Mesenchymal stem cell (in vitro differentiated cells and primary cell): ENCODE measurements at regions not wholly inside any gene's neighbourhood (a gene's known extent, or its start where the extent isn't known, plus 50 kb on each side); places are given as distances from the start of the nearest gene placed in this dataset.

Experiments
- DNase-seq: peaks from one replicate; pipeline ENCODE4 v3.0.0-alpha.2; 2013
- H2AFZ ChIP-seq: one replicate; pipeline ENCODE4 v1.6.1; 2013; ENCODE audit warnings: low read depth, mild to moderate bottlenecking, control low read depth, inconsistent platforms, low read length, moderate library complexity
- H2AK5ac ChIP-seq: 2 replicates; pipeline ENCODE4 v1.6.1; 2013; ENCODE audit warnings: low read length, moderate library complexity, mild to moderate bottlenecking, inconsistent platforms; ENCODE audit not compliant: severe bottlenecking
- H2BK120ac ChIP-seq: one replicate; pipeline ENCODE4 v1.6.1; 2013; ENCODE audit warnings: low read depth, mild to moderate bottlenecking, inconsistent platforms, low read length, moderate library complexity
- H2BK12ac ChIP-seq, 2 experiments: one replicate each; pipeline ENCODE4 v1.6.1; 2013; ENCODE audit warnings: inconsistent platforms in 2 of 2, low read length in 2 of 2, mild to moderate bottlenecking in 2 of 2, moderate library complexity in 2 of 2, control low read depth in 1 of 2
- H2BK15ac ChIP-seq: one replicate; pipeline ENCODE4 v1.6.1; 2013; ENCODE audit warnings: mild to moderate bottlenecking, low read depth, inconsistent platforms; ENCODE audit not compliant: poor library complexity, severe bottlenecking
- H2BK5ac ChIP-seq: 2 replicates; pipeline ENCODE4 v1.6.1; 2013; ENCODE audit warnings: low read depth, mild to moderate bottlenecking, low read length, control low read depth, inconsistent platforms; ENCODE audit not compliant: poor library complexity, severe bottlenecking
- H3K14ac ChIP-seq, 2 experiments: one replicate each; pipeline ENCODE4 v1.6.1; 2013; ENCODE audit warnings: inconsistent platforms in 2 of 2, low read length in 2 of 2, control low read depth in 1 of 2, mild to moderate bottlenecking in 1 of 2, moderate library complexity in 1 of 2
- H3K18ac ChIP-seq, 2 experiments: one replicate each; pipeline ENCODE4 v1.6.1; 2013; ENCODE audit warnings: inconsistent platforms in 2 of 2, low read length in 2 of 2, control low read depth in 1 of 2, low read depth in 1 of 2, mild to moderate bottlenecking in 1 of 2
- H3K23ac ChIP-seq, 2 experiments: one replicate each; pipeline ENCODE4 v1.6.1; 2013; ENCODE audit warnings: inconsistent platforms in 2 of 2, low read length in 2 of 2, mild to moderate bottlenecking in 2 of 2, moderate library complexity in 2 of 2, control low read depth in 1 of 2
- H3K27ac ChIP-seq: 2 replicates; pipeline ENCODE4 v1.5.1; 2013; ENCODE audit warnings: mild to moderate bottlenecking, moderate library complexity, low read length, control low read depth, inconsistent platforms; ENCODE audit not compliant: poor library complexity, severe bottlenecking
- H3K27me3 ChIP-seq, 2 experiments: 2 replicates each; pipeline versions ENCODE4 v1.6.1 to v1.7.0; 2013; ENCODE audit warnings: low read length in 2 of 2, mild to moderate bottlenecking in 2 of 2, moderate library complexity in 2 of 2, control low read depth in 1 of 2, inconsistent platforms in 1 of 2; ENCODE audit not compliant: control insufficient read depth in 1 of 2, insufficient read depth in 1 of 2
- H3K36me3 ChIP-seq, 2 experiments: 2 replicates each; pipeline versions ENCODE4 v1.6.1 to v1.7.0; 2013; ENCODE audit warnings: low read length in 2 of 2, control low read depth in 1 of 2, inconsistent platforms in 1 of 2, low read depth in 1 of 2, mild to moderate bottlenecking in 1 of 2; ENCODE audit not compliant: insufficient read depth in 2 of 2, control insufficient read depth in 1 of 2
- H3K4ac ChIP-seq, 2 experiments: one replicate each; pipeline ENCODE4 v1.6.1; 2013; ENCODE audit warnings: inconsistent platforms in 2 of 2, low read length in 2 of 2, mild to moderate bottlenecking in 2 of 2, moderate library complexity in 2 of 2, control low read depth in 1 of 2, low read depth in 1 of 2
- H3K4me1 ChIP-seq: 2 replicates; pipeline ENCODE4 v1.6.1; 2013; ENCODE audit warnings: low read depth, low read length, control low read depth; ENCODE audit not compliant: control insufficient read depth, insufficient read depth
- H3K4me2 ChIP-seq: 2 replicates; pipeline ENCODE4 v1.6.1; 2013; ENCODE audit warnings: low read length, mild to moderate bottlenecking, inconsistent platforms; ENCODE audit not compliant: poor library complexity, severe bottlenecking
- H3K4me3 ChIP-seq, 2 experiments: 2 replicates each; pipeline versions ENCODE4 v1.5.1 to v1.7.0; 2013; ENCODE audit warnings: low read length in 2 of 2, mild to moderate bottlenecking in 2 of 2, control low read depth in 1 of 2, low read depth in 1 of 2; ENCODE audit not compliant: insufficient read depth in 1 of 2
- H3K79me1 ChIP-seq: replicated peaks from 2 replicates; pipeline ENCODE4 v1.6.1; 2013; ENCODE audit warnings: mild to moderate bottlenecking, control low read depth, low read length, inconsistent platforms; ENCODE audit not compliant: poor library complexity, severe bottlenecking
- H3K9ac ChIP-seq: 2 replicates; pipeline ENCODE4 v1.7.0; 2013; ENCODE audit warnings: mild to moderate bottlenecking, low read length, moderate library complexity
- H3K9me3 ChIP-seq: 2 replicates; pipeline ENCODE4 v1.7.0; 2013; ENCODE audit warnings: mild to moderate bottlenecking, low read length; ENCODE audit not compliant: control insufficient read depth
- H4K8ac ChIP-seq: one replicate; pipeline ENCODE4 v1.6.1; 2013; ENCODE audit warnings: inconsistent platforms, mild to moderate bottlenecking, low read length, moderate library complexity
- H4K91ac ChIP-seq: one replicate; pipeline ENCODE4 v1.6.1; 2013; ENCODE audit warnings: mild to moderate bottlenecking, low read length, inconsistent platforms
- WGBS: methylation state at CpG from one replicate; pipeline ENCODE4 v1.1.7; 2013; ENCODE audit warnings: mixed read lengths; 5-methylcytosine and 5-hydroxymethylcytosine counted together

GRCh38 chr6:27838058-27838944 is 73.9 kb downstream of the OR2B2 start:
- DNase-seq: peak; percentile 100
- WGBS: under 1% methylated on average over 65 of the region's 66 CpGs
- peak overlapping the region; percentile 23 for H2AK5ac ChIP-seq

GRCh38 chr6:27837625-27838057 is 74.6 kb downstream of the OR2B2 start:
- Histone ChIP-seq H3K79me1 (peaks cover 4% of the 10 kb centered on the region), H3K4me2 (peak overlapping the region; percentile 47), H3K9me3 (no peaks in the 10 kb centered on the region), H2BK15ac (peak overlapping the region; percentile 92), H2AFZ (no peak overlapping the region), H3K4me3 (peak overlapping the region; percentile 75 to 85), H3K23ac (peak overlapping the region in 1 of 2 experiments; percentile 10), H3K27ac (peak overlapping the region; percentile 96), H4K8ac (peak overlapping the region; percentile 98), H3K4me1 (peaks cover 2% of the 10 kb centered on the region), H3K36me3 (peaks cover 2 to 9% of the 10 kb centered on the region in 2 experiments), H2BK12ac (peak overlapping the region in 1 of 2 experiments; percentile 30), H4K91ac (peak overlapping the region; percentile 87), H3K4ac (peak overlapping the region; percentile 95 to 97), H3K27me3 (no peaks in the 10 kb centered on the region), H3K18ac (peak overlapping the region; percentile 67 to 99), H2BK120ac (peak overlapping the region; percentile 84), H3K9ac (peak overlapping the region; percentile 97), H3K14ac (peak overlapping the region; percentile 62 to 90), H2AK5ac (peak overlapping the region; percentile 23), H2BK5ac (peak overlapping the region; percentile 60)
- peak; percentile 71 for DNase-seq
- 0% methylated on average over 10 of the region's 11 CpGs for WGBS

More at GRCh38 chr6:27838058-27838944, 73.9 kb downstream of the OR2B2 start:
- H3K14ac ChIP-seq: peak overlapping the region in 1 of 2 experiments; percentile 90
- H4K8ac ChIP-seq: peak overlapping the region; percentile 98
- peak overlapping the region; percentile 97 for H3K9ac ChIP-seq
- H2AFZ ChIP-seq: peak overlapping the region; percentile 78
- H3K4me3 ChIP-seq: peak overlapping the region; percentile 75 to 85
- H2BK120ac ChIP-seq: peak overlapping the region; percentile 84
- peaks cover 2 to 7% of the 10 kb centered on the region in 2 experiments for H3K36me3 ChIP-seq
- peaks cover 2% of the 10 kb centered on the region for H3K4me1 ChIP-seq
- H4K91ac ChIP-seq: peak overlapping the region; percentile 87
- peak overlapping the region; percentile 96 for H3K27ac ChIP-seq
- peaks cover 3% of the 10 kb centered on the region for H3K79me1 ChIP-seq
- H2BK5ac ChIP-seq: peak overlapping the region; percentile 60
- peak overlapping the region in 1 of 2 experiments; percentile 10 for H3K23ac ChIP-seq
- H3K9me3 ChIP-seq: no peaks in the 10 kb centered on the region
- H3K18ac ChIP-seq: peak overlapping the region; percentile 67 to 99
- H3K4me2 ChIP-seq: peak overlapping the region; percentile 81
- peak overlapping the region; percentile 95 to 97 for H3K4ac ChIP-seq
- peak overlapping the region in 1 of 2 experiments; percentile 30 for H2BK12ac ChIP-seq
- no peaks in the 10 kb centered on the region for H3K27me3 ChIP-seq
- H2BK15ac ChIP-seq: peak overlapping the region; percentile 92

- Histone ChIP-seq H4K8ac (peak overlapping the region; percentile 98), H3K18ac (peak overlapping the region; percentile 85 to 99), H2BK5ac (no peak overlapping the region), H2BK15ac (no peak overlapping the region), H2AK5ac (peak overlapping the region; percentile 23), H2AFZ (no peak overlapping the region), H3K14ac (peak overlapping the region; percentile 62), H3K23ac (peak overlapping the region in 1 of 2 experiments; percentile 9), H3K79me1 (peaks cover 5% of the 10 kb centered on the region), H3K9ac (peak overlapping the region; percentile 97), H3K4me3 (peak overlapping the region; percentile 43 to 85), H3K27ac (peak overlapping the region; percentile 96), H3K4ac (peak overlapping the region; percentile 95 to 97), H3K4me1 (peaks cover 2% of the 10 kb centered on the region), H3K27me3 (no peaks in the 10 kb centered on the region), H3K36me3 (peaks cover 2 to 9% of the 10 kb centered on the region in 2 experiments), H4K91ac (no peak overlapping the region), H2BK12ac (peak overlapping the region in 1 of 2 experiments; percentile 79), H3K9me3 (no peaks in the 10 kb centered on the region), H2BK120ac (peak overlapping the region; percentile 15), H3K4me2 (peak overlapping the region; percentile 61)
- WGBS: under 1% methylated on average over 24 of the region's 25 CpGs
- DNase-seq: peak; percentile 94
Observed at GRCh38 chr6:27836783-27837624, 75.2 kb downstream of the OR2B2 start.
